ENCODE measurements at regions not wholly inside any gene's neighbourhood (a gene's known extent, or its start where the extent isn't known, plus 50 kb on each side); places are given as distances from the start of the nearest gene placed in this dataset.

GRCh38 chr5:57700072-57700471 lies 217.5 kb upstream of the ACTBL2 start:
- TF ChIP-seq CTCF (conservative IDR thresholded peaks at IDR 0.05; ENCODE audit: low read depth, low read length) (no peak), EZH2 (IDR thresholded peaks at IDR 0.05; ENCODE audit: borderline replicate concordance, low read depth, low read length, poor library complexity, severe bottlenecking) (no peak)
